HEK293 (cell line): ENCODE measurements at regions not wholly inside any gene's neighbourhood (a gene's known extent, or its start where the extent isn't known, plus 50 kb on each side); places are given as distances from the start of the nearest gene placed in this dataset.

Source experiments
- CTCF ChIA-PET: fragments of 350-600 bp; formaldehyde crosslinking; extraction: SDS; loops from one replicate; lab custom pipeline; 2021; ENCODE audit warnings: antibody characterized with exemption; lab: Yijun Ruan, JAX
- POLR2A ChIA-PET: fragments of 300-600 bp; formaldehyde crosslinking; extraction: SDS; loops from one replicate; lab custom pipeline; 2020; ENCODE audit warnings: antibody characterized with exemption, inconsistent platforms; lab: Yijun Ruan, JAX
- H3K27ac ChIP-seq: fragments of 200-500 bp; sonication (Bioruptor generic); 2 replicates; pipeline ENCODE4 v1.5.1; 2014; ENCODE audit warnings: low read depth, low read length, control low read depth, inconsistent platforms; ENCODE audit errors: extremely low read depth
- H3K36me3 ChIP-seq, 2 experiments: fragments of 200-500 bp in 1 of 2; sonication (Bioruptor generic) in 1 of 2; 1 replicate in 1 of 2; 2 replicates in 1 of 2; pipeline ENCODE4 v1.5.1; 2014 to 2017; ENCODE audit warnings: inconsistent platforms in 2 of 2, low read length in 2 of 2; ENCODE audit not compliant: control insufficient read depth in 2 of 2, insufficient read depth in 1 of 2
- H3K4me1 ChIP-seq: fragments of 200-500 bp; sonication (Bioruptor generic); 2 replicates; pipeline ENCODE4 v1.5.1; 2014; ENCODE audit warnings: mild to moderate bottlenecking, low read length, inconsistent platforms; ENCODE audit not compliant: control insufficient read depth, insufficient read depth
- H3K4me3 ChIP-seq: 2 replicates; pipeline ENCODE4 v1.5.1; 2011; ENCODE audit warnings: low read depth, mild to moderate bottlenecking, control low read depth, low read length, moderate library complexity
- H3K9me3 ChIP-seq: fragments of 200-500 bp; sonication (Bioruptor generic); 2 replicates; pipeline ENCODE4 v1.5.1; 2014; ENCODE audit warnings: low read depth, low read length, inconsistent platforms; ENCODE audit not compliant: control insufficient read depth, insufficient read depth
- REPIN1 ChIP-seq: fragments of 450-650 bp; formaldehyde crosslinking; IDR thresholded peaks from 2 replicates; pipeline ENCODE4 v1.5.1; 2017; ENCODE audit warnings: missing biosample characterization, missing genetic modification characterization, low read depth
- SP7 ChIP-seq: fragments of 450-650 bp; formaldehyde crosslinking; IDR thresholded peaks from 2 replicates; pipeline ENCODE4 v1.5.1; 2016; ENCODE audit warnings: missing biosample characterization, missing genetic modification characterization
- WT1 ChIP-seq: fragments of 450-650 bp; formaldehyde crosslinking; IDR thresholded peaks from 2 replicates; pipeline ENCODE4 v1.5.1; 2016; ENCODE audit warnings: missing biosample characterization, missing genetic modification characterization
- ZBTB48 ChIP-seq: fragments of 450-650 bp; formaldehyde crosslinking; IDR thresholded peaks from 2 replicates; pipeline ENCODE4 v1.5.1; 2016; ENCODE audit warnings: missing biosample characterization, missing genetic modification characterization
- ZBTB8A ChIP-seq: fragments of 450-650 bp; formaldehyde crosslinking; IDR thresholded peaks from 2 replicates; pipeline ENCODE4 v1.5.1; 2016; ENCODE audit warnings: missing biosample characterization, missing genetic modification characterization
- ZFP69B ChIP-seq: fragments of 450-650 bp; formaldehyde crosslinking; IDR thresholded peaks from 2 replicates; pipeline ENCODE4 v1.5.1; 2016; ENCODE audit warnings: missing biosample characterization, missing genetic modification characterization
- ZNF16 ChIP-seq: fragments of 450-650 bp; formaldehyde crosslinking; IDR thresholded peaks from 2 replicates; pipeline ENCODE4 v1.5.1; 2016; ENCODE audit warnings: low read depth, missing biosample characterization, missing genetic modification characterization
- ZNF174 ChIP-seq: fragments of 450-650 bp; formaldehyde crosslinking; IDR thresholded peaks from 2 replicates; pipeline ENCODE4 v1.5.0; 2017; ENCODE audit warnings: missing biosample characterization, mild to moderate bottlenecking, missing genetic modification characterization
- ZNF23 ChIP-seq: fragments of 450-650 bp; formaldehyde crosslinking; IDR thresholded peaks from 2 replicates; pipeline ENCODE4 v1.5.1; 2016; ENCODE audit warnings: missing biosample characterization, missing genetic modification characterization, borderline replicate concordance
- ZNF24 ChIP-seq: fragments of 450-650 bp; formaldehyde crosslinking; IDR thresholded peaks from 2 replicates; pipeline ENCODE4 v1.5.1; 2016; ENCODE audit warnings: missing biosample characterization, missing genetic modification characterization
- ZNF324 ChIP-seq: fragments of 450-650 bp; formaldehyde crosslinking; IDR thresholded peaks from 2 replicates; pipeline ENCODE4 v1.5.1; 2016; ENCODE audit warnings: missing biosample characterization, missing genetic modification characterization
- ZNF335 ChIP-seq: fragments of 450-650 bp; formaldehyde crosslinking; conservative IDR thresholded peaks from 2 replicates; pipeline ENCODE4 v1.5.1; 2016; ENCODE audit warnings: missing biosample characterization, missing genetic modification characterization
- ZNF514 ChIP-seq: fragments of 450-650 bp; formaldehyde crosslinking; IDR thresholded peaks from 2 replicates; pipeline ENCODE4 v1.5.1; 2016; ENCODE audit warnings: missing biosample characterization, missing genetic modification characterization
- ZNF548 ChIP-seq: fragments of 450-650 bp; formaldehyde crosslinking; IDR thresholded peaks from 2 replicates; pipeline ENCODE4 v1.5.1; 2016; ENCODE audit warnings: missing biosample characterization, missing genetic modification characterization
- ZNF558 ChIP-seq: fragments of 450-650 bp; formaldehyde crosslinking; IDR thresholded peaks from 2 replicates; pipeline ENCODE4 v1.5.1; 2016; ENCODE audit warnings: missing biosample characterization, missing genetic modification characterization
- ZNF629 ChIP-seq: fragments of 450-650 bp; formaldehyde crosslinking; IDR thresholded peaks from 2 replicates; pipeline ENCODE4 v1.5.1; 2017; ENCODE audit warnings: missing biosample characterization, missing genetic modification characterization
- ZNF654 ChIP-seq: fragments of 450-650 bp; formaldehyde crosslinking; IDR thresholded peaks from 2 replicates; pipeline ENCODE4 v1.5.1; 2016; ENCODE audit warnings: low read depth, missing biosample characterization, missing genetic modification characterization
- ZNF664 ChIP-seq: fragments of 450-650 bp; formaldehyde crosslinking; IDR thresholded peaks from 2 replicates; pipeline ENCODE4 v1.5.1; 2016; ENCODE audit warnings: missing biosample characterization, missing genetic modification characterization
- ZNF843 ChIP-seq: fragments of 450-650 bp; formaldehyde crosslinking; IDR thresholded peaks from 2 replicates; pipeline ENCODE4 v1.5.1; 2016; ENCODE audit warnings: missing biosample characterization, missing genetic modification characterization
- ZXDB ChIP-seq: fragments of 450-650 bp; formaldehyde crosslinking; IDR thresholded peaks from 2 replicates; pipeline ENCODE4 v1.5.1; 2016; ENCODE audit warnings: missing biosample characterization, missing genetic modification characterization
- TF ChIP-seq, protein P1 (sequence below): fragments of 450-650 bp; formaldehyde crosslinking; IDR thresholded peaks from 2 replicates; pipeline ENCODE4 v1.5.1; 2016; ENCODE audit warnings: missing biosample characterization, missing genetic modification characterization
- TF ChIP-seq, protein P2 (sequence below): fragments of 450-650 bp; formaldehyde crosslinking; conservative IDR thresholded peaks from 2 replicates; pipeline ENCODE4 v1.5.1; 2016; ENCODE audit warnings: low read depth, missing biosample characterization, missing genetic modification characterization
- TF ChIP-seq, protein P3 (sequence below): fragments of 450-650 bp; formaldehyde crosslinking; IDR thresholded peaks from 2 replicates; pipeline ENCODE4 v1.5.1; 2016; ENCODE audit warnings: missing biosample characterization, missing genetic modification characterization
- TF ChIP-seq, protein P4 (sequence below): fragments of 450-650 bp; formaldehyde crosslinking; IDR thresholded peaks from 2 replicates; pipeline ENCODE4 v1.5.1; 2016; ENCODE audit warnings: missing biosample characterization, missing genetic modification characterization, borderline replicate concordance
- TF ChIP-seq, protein P5 (sequence below): fragments of 450-650 bp; formaldehyde crosslinking; IDR thresholded peaks from 2 replicates; pipeline ENCODE4 v1.5.1; 2016; ENCODE audit warnings: missing biosample characterization, missing genetic modification characterization

DNA sequence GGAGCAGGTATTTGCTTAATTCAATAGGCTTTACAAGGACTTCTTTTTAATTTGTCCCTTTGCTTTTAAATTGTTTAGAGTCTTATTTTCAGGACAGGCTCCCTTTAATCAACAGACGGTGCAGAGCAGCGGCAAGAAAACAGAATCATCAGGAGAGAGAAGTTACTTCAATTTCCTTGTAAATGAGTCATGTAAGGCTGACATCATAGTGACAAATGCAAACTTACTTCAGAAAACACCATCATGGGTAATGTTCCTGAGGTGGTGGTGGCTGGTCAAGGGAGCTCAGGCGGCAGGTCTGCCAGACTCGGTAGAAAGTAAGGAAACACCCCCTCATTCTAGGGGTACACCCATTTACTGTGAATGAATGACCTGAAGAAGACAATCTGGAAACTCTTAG, 395.1 kb downstream of the FBXO15 start:
- Histone ChIP-seq H3K36me3 (no peaks in the 10 kb centered on the region), H3K27ac (no peak overlapping the region), H3K4me1 (no peaks in the 10 kb centered on the region), H3K4me3 (no peak overlapping the region), H3K9me3 (no peaks in the 10 kb centered on the region)
- TF ChIP-seq WT1 (tag by site-specific recombination) (no peak), ZXDB (tag by site-specific recombination) (no peak), ZNF843 (no peak), REPIN1 (tag by site-specific recombination) (no peak), ZBTB48 (no peak), ZFP69B (tag by site-specific recombination) (no peak), ZNF558 (tag by site-specific recombination) (no peak), SP7 (tag by site-specific recombination) (no peak), ZNF174 (tag by site-specific recombination) (no peak), ZNF664 (tag by site-specific recombination) (no peak), ZNF514 (no peak), ZNF335 (no peak)
- TF ChIP-seq, protein P1, sequence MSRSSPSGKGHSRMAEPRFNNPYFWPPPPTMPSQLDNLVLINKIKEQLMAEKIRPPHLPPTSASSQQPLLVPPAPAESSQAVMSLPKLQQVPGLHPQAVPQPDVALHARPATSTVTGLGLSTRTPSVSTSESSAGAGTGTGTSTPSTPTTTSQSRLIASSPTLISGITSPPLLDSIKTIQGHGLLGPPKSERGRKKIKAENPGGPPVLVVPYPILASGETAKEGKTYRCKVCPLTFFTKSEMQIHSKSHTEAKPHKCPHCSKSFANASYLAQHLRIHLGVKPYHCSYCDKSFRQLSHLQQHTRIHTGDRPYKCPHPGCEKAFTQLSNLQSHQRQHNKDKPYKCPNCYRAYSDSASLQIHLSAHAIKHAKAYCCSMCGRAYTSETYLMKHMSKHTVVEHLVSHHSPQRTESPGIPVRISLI (tag by site-specific recombination), result no peak
- TF ChIP-seq, protein P2, sequence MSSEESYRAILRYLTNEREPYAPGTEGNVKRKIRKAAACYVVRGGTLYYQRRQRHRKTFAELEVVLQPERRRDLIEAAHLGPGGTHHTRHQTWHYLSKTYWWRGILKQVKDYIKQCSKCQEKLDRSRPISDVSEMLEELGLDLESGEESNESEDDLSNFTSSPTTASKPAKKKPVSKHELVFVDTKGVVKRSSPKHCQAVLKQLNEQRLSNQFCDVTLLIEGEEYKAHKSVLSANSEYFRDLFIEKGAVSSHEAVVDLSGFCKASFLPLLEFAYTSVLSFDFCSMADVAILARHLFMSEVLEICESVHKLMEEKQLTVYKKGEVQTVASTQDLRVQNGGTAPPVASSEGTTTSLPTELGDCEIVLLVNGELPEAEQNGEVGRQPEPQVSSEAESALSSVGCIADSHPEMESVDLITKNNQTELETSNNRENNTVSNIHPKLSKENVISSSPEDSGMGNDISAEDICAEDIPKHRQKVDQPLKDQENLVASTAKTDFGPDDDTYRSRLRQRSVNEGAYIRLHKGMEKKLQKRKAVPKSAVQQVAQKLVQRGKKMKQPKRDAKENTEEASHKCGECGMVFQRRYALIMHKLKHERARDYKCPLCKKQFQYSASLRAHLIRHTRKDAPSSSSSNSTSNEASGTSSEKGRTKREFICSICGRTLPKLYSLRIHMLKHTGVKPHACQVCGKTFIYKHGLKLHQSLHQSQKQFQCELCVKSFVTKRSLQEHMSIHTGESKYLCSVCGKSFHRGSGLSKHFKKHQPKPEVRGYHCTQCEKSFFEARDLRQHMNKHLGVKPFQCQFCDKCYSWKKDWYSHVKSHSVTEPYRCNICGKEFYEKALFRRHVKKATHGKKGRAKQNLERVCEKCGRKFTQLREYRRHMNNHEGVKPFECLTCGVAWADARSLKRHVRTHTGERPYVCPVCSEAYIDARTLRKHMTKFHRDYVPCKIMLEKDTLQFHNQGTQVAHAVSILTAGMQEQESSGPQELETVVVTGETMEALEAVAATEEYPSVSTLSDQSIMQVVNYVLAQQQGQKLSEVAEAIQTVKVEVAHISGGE (tag by site-specific recombination), result no peak
- TF ChIP-seq, protein P3, sequence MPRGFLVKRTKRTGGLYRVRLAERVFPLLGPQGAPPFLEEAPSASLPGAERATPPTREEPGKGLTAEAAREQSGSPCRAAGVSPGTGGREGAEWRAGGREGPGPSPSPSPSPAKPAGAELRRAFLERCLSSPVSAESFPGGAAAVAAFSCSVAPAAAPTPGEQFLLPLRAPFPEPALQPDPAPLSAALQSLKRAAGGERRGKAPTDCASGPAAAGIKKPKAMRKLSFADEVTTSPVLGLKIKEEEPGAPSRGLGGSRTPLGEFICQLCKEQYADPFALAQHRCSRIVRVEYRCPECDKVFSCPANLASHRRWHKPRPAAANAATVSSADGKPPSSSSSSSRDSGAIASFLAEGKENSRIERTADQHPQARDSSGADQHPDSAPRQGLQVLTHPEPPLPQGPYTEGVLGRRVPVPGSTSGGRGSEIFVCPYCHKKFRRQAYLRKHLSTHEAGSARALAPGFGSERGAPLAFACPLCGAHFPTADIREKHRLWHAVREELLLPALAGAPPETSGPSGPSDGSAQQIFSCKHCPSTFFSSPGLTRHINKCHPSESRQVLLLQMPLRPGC, result no peak
- ChIA-PET POLR2A (no interaction called here), CTCF (no interaction called here)

DNA sequence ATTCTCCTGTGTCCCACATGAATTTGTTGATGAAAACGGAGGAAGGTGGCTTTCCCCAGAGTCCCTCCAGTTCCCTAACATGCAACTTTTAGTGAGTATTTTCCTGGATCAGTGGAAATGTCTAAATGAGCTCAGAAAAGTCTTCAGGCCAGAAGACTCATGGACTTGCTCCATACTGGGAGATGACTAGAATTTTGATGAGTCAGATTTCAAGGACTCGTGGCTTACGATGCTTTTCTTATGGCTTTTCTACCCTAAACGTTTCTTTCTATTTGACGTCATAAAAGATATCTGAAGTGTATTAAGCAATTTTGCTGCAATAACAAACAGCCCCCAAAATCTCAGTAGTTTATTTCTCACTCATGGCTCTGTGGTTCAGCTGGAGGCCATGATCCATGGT, 397.6 kb downstream of the FBXO15 start:
- H3K9me3 ChIP-seq, result no peaks in the 10 kb centered on the region
- no peak overlapping the region for H3K27ac ChIP-seq
- H3K4me1 ChIP-seq, result no peaks in the 10 kb centered on the region
- no peak for TF ChIP-seq ZNF629
- TF ChIP-seq ZBTB8A (tag by site-specific recombination), result no peak
- no peak for TF ChIP-seq ZNF16
- no peaks in the 10 kb centered on the region for H3K36me3 ChIP-seq
- POLR2A ChIA-PET, result no interaction called here
- no peak overlapping the region for H3K4me3 ChIP-seq
- CTCF ChIA-PET, result no interaction called here

DNA sequence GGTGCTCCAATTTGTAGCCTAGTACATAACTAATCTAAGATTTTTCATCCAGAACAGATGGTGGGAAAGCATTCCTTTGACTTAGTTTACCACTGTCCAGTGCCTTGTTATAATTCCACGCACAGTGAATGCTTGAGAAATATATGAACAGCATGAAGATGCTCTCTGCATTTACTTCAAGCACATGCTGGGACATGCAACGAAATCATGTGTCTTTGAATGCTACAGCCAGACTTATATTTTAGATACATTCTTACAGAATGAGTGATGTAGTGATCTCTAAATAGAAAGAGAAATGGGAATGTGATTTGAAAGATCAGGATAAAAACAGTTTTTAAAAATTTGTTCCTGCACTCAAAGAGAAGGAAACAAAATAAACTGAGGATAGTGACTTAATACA, 398.3 kb downstream of the FBXO15 start:
- no peak overlapping the region for H3K27ac ChIP-seq
- CTCF ChIA-PET, result no interaction called here
- no peaks in the 10 kb centered on the region for H3K9me3 ChIP-seq
- no peak overlapping the region for H3K4me3 ChIP-seq
- H3K36me3 ChIP-seq, result no peaks in the 10 kb centered on the region
- POLR2A ChIA-PET, result no interaction called here
- H3K4me1 ChIP-seq, result no peaks in the 10 kb centered on the region
- TF ChIP-seq ZNF24 (tag by site-specific recombination) (no peak), ZNF174 (tag by site-specific recombination) (no peak), ZNF324 (no peak), ZNF654 (tag by site-specific recombination) (no peak), ZNF23 (tag by site-specific recombination) (no peak), ZNF548 (tag by site-specific recombination) (no peak)
- TF ChIP-seq, protein P4, sequence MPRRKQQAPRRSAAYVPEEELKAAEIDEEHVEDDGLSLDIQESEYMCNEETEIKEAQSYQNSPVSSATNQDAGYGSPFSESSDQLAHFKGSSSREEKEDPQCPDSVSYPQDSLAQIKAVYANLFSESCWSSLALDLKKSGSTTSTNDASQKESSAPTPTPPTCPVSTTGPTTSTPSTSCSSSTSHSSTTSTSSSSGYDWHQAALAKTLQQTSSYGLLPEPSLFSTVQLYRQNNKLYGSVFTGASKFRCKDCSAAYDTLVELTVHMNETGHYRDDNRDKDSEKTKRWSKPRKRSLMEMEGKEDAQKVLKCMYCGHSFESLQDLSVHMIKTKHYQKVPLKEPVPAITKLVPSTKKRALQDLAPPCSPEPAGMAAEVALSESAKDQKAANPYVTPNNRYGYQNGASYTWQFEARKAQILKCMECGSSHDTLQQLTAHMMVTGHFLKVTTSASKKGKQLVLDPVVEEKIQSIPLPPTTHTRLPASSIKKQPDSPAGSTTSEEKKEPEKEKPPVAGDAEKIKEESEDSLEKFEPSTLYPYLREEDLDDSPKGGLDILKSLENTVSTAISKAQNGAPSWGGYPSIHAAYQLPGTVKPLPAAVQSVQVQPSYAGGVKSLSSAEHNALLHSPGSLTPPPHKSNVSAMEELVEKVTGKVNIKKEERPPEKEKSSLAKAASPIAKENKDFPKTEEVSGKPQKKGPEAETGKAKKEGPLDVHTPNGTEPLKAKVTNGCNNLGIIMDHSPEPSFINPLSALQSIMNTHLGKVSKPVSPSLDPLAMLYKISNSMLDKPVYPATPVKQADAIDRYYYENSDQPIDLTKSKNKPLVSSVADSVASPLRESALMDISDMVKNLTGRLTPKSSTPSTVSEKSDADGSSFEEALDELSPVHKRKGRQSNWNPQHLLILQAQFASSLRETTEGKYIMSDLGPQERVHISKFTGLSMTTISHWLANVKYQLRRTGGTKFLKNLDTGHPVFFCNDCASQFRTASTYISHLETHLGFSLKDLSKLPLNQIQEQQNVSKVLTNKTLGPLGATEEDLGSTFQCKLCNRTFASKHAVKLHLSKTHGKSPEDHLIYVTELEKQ (tag by site-specific recombination), result no peak
- TF ChIP-seq, protein P5, sequence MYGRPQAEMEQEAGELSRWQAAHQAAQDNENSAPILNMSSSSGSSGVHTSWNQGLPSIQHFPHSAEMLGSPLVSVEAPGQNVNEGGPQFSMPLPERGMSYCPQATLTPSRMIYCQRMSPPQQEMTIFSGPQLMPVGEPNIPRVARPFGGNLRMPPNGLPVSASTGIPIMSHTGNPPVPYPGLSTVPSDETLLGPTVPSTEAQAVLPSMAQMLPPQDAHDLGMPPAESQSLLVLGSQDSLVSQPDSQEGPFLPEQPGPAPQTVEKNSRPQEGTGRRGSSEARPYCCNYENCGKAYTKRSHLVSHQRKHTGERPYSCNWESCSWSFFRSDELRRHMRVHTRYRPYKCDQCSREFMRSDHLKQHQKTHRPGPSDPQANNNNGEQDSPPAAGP (tag by site-specific recombination), result no peak
